ENCODE measurements at regions not wholly inside any gene's neighbourhood (a gene's known extent, or its start where the extent isn't known, plus 50 kb on each side); places are given as distances from the start of the nearest gene placed in this dataset.

- Histone ChIP-seq H3K4me3 (no peak overlapping the region), H3K36me3 (no peaks in the 10 kb centered on the region), H3K27me3 (no peaks in the 10 kb centered on the region), H3K9me3 (peaks cover 0 to 19% (median 9%) of the 10 kb centered on the region in 4 donors), H3K27ac (no peak overlapping the region), H3K4me1 (no peaks in the 10 kb centered on the region)
- ATAC-seq (ENCODE audit: low FRiP score in 2 of 2) (no peak), DNase-seq (no peak)
- TF ChIP-seq POLR2AphosphoS5 (IDR thresholded peaks at IDR 0.05) (no peak), EP300 (IDR thresholded peaks at IDR 0.05) (no peak), POLR2A (IDR thresholded peaks at IDR 0.05) (no peak), CTCF (IDR thresholded peaks at IDR 0.05) (no peak)
- WGBS, 2 donors = 83 to 92% methylated on average over 2 of the region's 2 CpGs
Observed at GRCh38 chr7:1339611-1340010, 106.9 kb downstream of the UNCX start.

GRCh38 chr7:1340031-1340430, 107.4 kb downstream of the UNCX start:
- Histone ChIP-seq H3K4me3 (no peak overlapping the region), H3K4me1 (no peaks in the 10 kb centered on the region), H3K9me3 (peaks cover 0 to 19% (median 9%) of the 10 kb centered on the region in 4 donors), H3K36me3 (no peaks in the 10 kb centered on the region), H3K27ac (no peak overlapping the region), H3K27me3 (no peaks in the 10 kb centered on the region)
- TF ChIP-seq CTCF (IDR thresholded peaks at IDR 0.05) (no peak), EP300 (IDR thresholded peaks at IDR 0.05) (no peak), POLR2AphosphoS5 (IDR thresholded peaks at IDR 0.05) (no peak), POLR2A (IDR thresholded peaks at IDR 0.05) (no peak)
- DNase-seq = no peak
- no peak for ATAC-seq (ENCODE audit: low FRiP score in 2 of 2)
- WGBS, 2 donors = 85 to 89% methylated on average over 3 of the region's 3 CpGs

- DNase-seq = peak in 1 of 2 donors; percentile 65
- Histone ChIP-seq H3K9me3 (peaks cover 0 to 18% (median 9%) of the 10 kb centered on the region in 4 donors), H3K27me3 (no peaks in the 10 kb centered on the region), H3K4me1 (no peaks in the 10 kb centered on the region), H3K4me3 (no peak overlapping the region), H3K36me3 (no peaks in the 10 kb centered on the region), H3K27ac (no peak overlapping the region)
- TF ChIP-seq POLR2A (IDR thresholded peaks at IDR 0.05) = no peak
- no peak for TF ChIP-seq EP300 (IDR thresholded peaks at IDR 0.05)
- TF ChIP-seq CTCF (IDR thresholded peaks at IDR 0.05) = no peak
- TF ChIP-seq POLR2AphosphoS5 (IDR thresholded peaks at IDR 0.05) = no peak
- peak in 1 of 2 donors; percentile 7 for ATAC-seq (ENCODE audit: low FRiP score in 2 of 2)
- 65 to 75% methylated on average over 16 to 29 of the region's 29 CpGs for WGBS, 2 donors
Observed at GRCh38 chr7:1340461-1341360, 108.0 kb downstream of the UNCX start.

GRCh38 chr7:1341361-1342089, 108.9 kb downstream of the UNCX start:
- peak in 1 of 2 donors; percentile 50 for ATAC-seq (ENCODE audit: low FRiP score in 2 of 2)
- TF ChIP-seq POLR2A (IDR thresholded peaks at IDR 0.05) (no peak), CTCF (IDR thresholded peaks at IDR 0.05) (no peak), EP300 (IDR thresholded peaks at IDR 0.05) (no peak), POLR2AphosphoS5 (IDR thresholded peaks at IDR 0.05) (no peak)
- H3K9me3 ChIP-seq = peaks cover 0 to 10% (median 6%) of the 10 kb centered on the region in 4 donors
- 78 to 100% methylated on average over 2 to 20 of the region's 20 CpGs for WGBS, 2 donors
- H3K27ac ChIP-seq = no peak overlapping the region
- DNase-seq = peak in 1 of 2 donors; percentile 58
- no peaks in the 10 kb centered on the region for H3K36me3 ChIP-seq
- no peaks in the 10 kb centered on the region for H3K4me1 ChIP-seq
- no peak overlapping the region for H3K4me3 ChIP-seq
- H3K27me3 ChIP-seq = no peaks in the 10 kb centered on the region
